T-helper 1 cell treated with Interleukin-12 subunit alpha and Interleukin-12 subunit beta and Interleukin-4 antibody, amounts not matched to agents 30 μg/mL and 1 μg/mL, for 36 hours (primary cell): ENCODE measurements at regions not wholly inside any gene's neighbourhood (a gene's known extent, or its start where the extent isn't known, plus 50 kb on each side); places are given as distances from the start of the nearest gene placed in this dataset.

Experiments
- H3K27ac Mint-ChIP-seq: one replicate; pipeline ENCODE4 v1.8.0; 2021; ENCODE audit warnings: mild to moderate bottlenecking, mixed read lengths
- H3K27me3 Mint-ChIP-seq: one replicate; pipeline ENCODE4 v1.8.0; 2021; ENCODE audit warnings: low read depth, mixed read lengths
- H3K36me3 Mint-ChIP-seq: one replicate; pipeline ENCODE4 v1.8.0; 2021; ENCODE audit warnings: low read depth, mixed read lengths
- H3K4me1 Mint-ChIP-seq: one replicate; pipeline ENCODE4 v1.8.0; 2021; ENCODE audit warnings: low read depth, mixed read lengths
- H3K4me3 Mint-ChIP-seq: one replicate; pipeline ENCODE4 v1.8.0; 2021; ENCODE audit warnings: mild to moderate bottlenecking, moderate library complexity, mixed read lengths
- H3K9me3 Mint-ChIP-seq: one replicate; pipeline ENCODE4 v1.8.0; 2021; ENCODE audit warnings: mixed read lengths

- no peak overlapping the region for H3K4me3 Mint-ChIP-seq
- H3K9me3 Mint-ChIP-seq = peaks cover 5% of the 10 kb centered on the region
- H3K27me3 Mint-ChIP-seq = no peaks in the 10 kb centered on the region
- H3K36me3 Mint-ChIP-seq = peaks cover 9% of the 10 kb centered on the region
- peaks cover 8% of the 10 kb centered on the region for H3K4me1 Mint-ChIP-seq
- no peak overlapping the region for H3K27ac Mint-ChIP-seq
These were observed 411.7 kb downstream of the UTRN start for GRCh38 chr6:144696610-144697368.

GRCh38 chr6:144697369-144697760 is 412.2 kb downstream of the UTRN start:
- Mint-ChIP-seq H3K4me3 (no peak overlapping the region), H3K27me3 (no peaks in the 10 kb centered on the region), H3K36me3 (peaks cover 6% of the 10 kb centered on the region), H3K4me1 (peaks cover 8% of the 10 kb centered on the region), H3K27ac (peak overlapping the region; percentile 41), H3K9me3 (no peaks in the 10 kb centered on the region)

- Mint-ChIP-seq H3K4me1 (peaks cover 8% of the 10 kb centered on the region), H3K9me3 (no peaks in the 10 kb centered on the region), H3K36me3 (peaks cover 6% of the 10 kb centered on the region), H3K27ac (no peak overlapping the region), H3K27me3 (no peaks in the 10 kb centered on the region), H3K4me3 (no peak overlapping the region)
These were observed 412.7 kb downstream of the UTRN start for GRCh38 chr6:144697801-144698200.

- Mint-ChIP-seq H3K4me1 (no peaks in the 10 kb centered on the region), H3K27me3 (no peaks in the 10 kb centered on the region), H3K9me3 (no peaks in the 10 kb centered on the region), H3K27ac (no peak overlapping the region), H3K36me3 (peaks cover 9% of the 10 kb centered on the region), H3K4me3 (no peak overlapping the region)
These were observed 417.6 kb downstream of the UTRN start for GRCh38 chr6:144702781-144703180.

- Mint-ChIP-seq H3K27me3 (no peaks in the 10 kb centered on the region), H3K9me3 (no peaks in the 10 kb centered on the region), H3K4me1 (no peaks in the 10 kb centered on the region), H3K4me3 (no peak overlapping the region), H3K36me3 (peaks cover 12% of the 10 kb centered on the region), H3K27ac (no peak overlapping the region)
These were observed 425.1 kb downstream of the UTRN start for GRCh38 chr6:144710207-144710606.

- no peak overlapping the region for H3K27ac Mint-ChIP-seq
- H3K36me3 Mint-ChIP-seq = peaks cover 13% of the 10 kb centered on the region
- no peaks in the 10 kb centered on the region for H3K27me3 Mint-ChIP-seq
- H3K9me3 Mint-ChIP-seq = no peaks in the 10 kb centered on the region
- peaks cover 3% of the 10 kb centered on the region for H3K4me1 Mint-ChIP-seq
- no peak overlapping the region for H3K4me3 Mint-ChIP-seq
These were observed 426.5 kb downstream of the UTRN start for GRCh38 chr6:144711661-144712060.

GRCh38 chr6:144712541-144712940 is 427.4 kb downstream of the UTRN start:
- Mint-ChIP-seq H3K4me1 (peaks cover 3% of the 10 kb centered on the region), H3K27me3 (no peaks in the 10 kb centered on the region), H3K9me3 (no peaks in the 10 kb centered on the region), H3K36me3 (peaks cover 11% of the 10 kb centered on the region), H3K4me3 (no peak overlapping the region), H3K27ac (no peak overlapping the region)

- no peaks in the 10 kb centered on the region for H3K9me3 Mint-ChIP-seq
- H3K4me1 Mint-ChIP-seq = peaks cover 3% of the 10 kb centered on the region
- no peak overlapping the region for H3K4me3 Mint-ChIP-seq
- no peak overlapping the region for H3K27ac Mint-ChIP-seq
- H3K27me3 Mint-ChIP-seq = no peaks in the 10 kb centered on the region
- H3K36me3 Mint-ChIP-seq = peaks cover 7% of the 10 kb centered on the region
These were observed 429.0 kb downstream of the UTRN start for GRCh38 chr6:144714021-144714712.

GRCh38 chr6:144715344-144715743 is 430.2 kb downstream of the UTRN start:
- Mint-ChIP-seq H3K9me3 (no peaks in the 10 kb centered on the region), H3K36me3 (peaks cover 7% of the 10 kb centered on the region), H3K27me3 (no peaks in the 10 kb centered on the region), H3K4me1 (peaks cover 4% of the 10 kb centered on the region), H3K27ac (no peak overlapping the region), H3K4me3 (no peak overlapping the region)

- no peaks in the 10 kb centered on the region for H3K27me3 Mint-ChIP-seq
- no peak overlapping the region for H3K4me3 Mint-ChIP-seq
- H3K4me1 Mint-ChIP-seq = peaks cover 8% of the 10 kb centered on the region
- peaks cover 8% of the 10 kb centered on the region for H3K36me3 Mint-ChIP-seq
- no peak overlapping the region for H3K27ac Mint-ChIP-seq
- no peaks in the 10 kb centered on the region for H3K9me3 Mint-ChIP-seq
These were observed 433.3 kb downstream of the UTRN start for GRCh38 chr6:144718431-144718830.

- peaks cover 7% of the 10 kb centered on the region for H3K4me1 Mint-ChIP-seq
- no peak overlapping the region for H3K4me3 Mint-ChIP-seq
- peaks cover 11% of the 10 kb centered on the region for H3K36me3 Mint-ChIP-seq
- H3K27ac Mint-ChIP-seq = no peak overlapping the region
- H3K27me3 Mint-ChIP-seq = no peaks in the 10 kb centered on the region
- no peaks in the 10 kb centered on the region for H3K9me3 Mint-ChIP-seq
These were observed 436.1 kb downstream of the UTRN start for GRCh38 chr6:144721232-144721631.

GRCh38 chr6:144722154-144722737 is 437.1 kb downstream of the UTRN start:
- H3K4me1 Mint-ChIP-seq = peaks cover 8% of the 10 kb centered on the region
- no peak overlapping the region for H3K27ac Mint-ChIP-seq
- peaks cover 11% of the 10 kb centered on the region for H3K36me3 Mint-ChIP-seq

GRCh38 chr6:144722925-144723324 is 437.8 kb downstream of the UTRN start:
- Mint-ChIP-seq H3K4me3 (no peak overlapping the region), H3K36me3 (peaks cover 11% of the 10 kb centered on the region), H3K27me3 (no peaks in the 10 kb centered on the region), H3K27ac (no peak overlapping the region), H3K9me3 (no peaks in the 10 kb centered on the region), H3K4me1 (peaks cover 8% of the 10 kb centered on the region)

More at GRCh38 chr6:144722154-144722737, 437.1 kb downstream of the UTRN start:
- Mint-ChIP-seq H3K4me3 (no peak overlapping the region), H3K9me3 (no peaks in the 10 kb centered on the region), H3K27me3 (no peaks in the 10 kb centered on the region)

GRCh38 chr6:144723431-144723830 is 438.3 kb downstream of the UTRN start:
- H3K9me3 Mint-ChIP-seq = no peaks in the 10 kb centered on the region
- no peak overlapping the region for H3K27ac Mint-ChIP-seq
- peaks cover 11% of the 10 kb centered on the region for H3K36me3 Mint-ChIP-seq
- no peaks in the 10 kb centered on the region for H3K27me3 Mint-ChIP-seq
- H3K4me3 Mint-ChIP-seq = no peak overlapping the region
- peaks cover 8% of the 10 kb centered on the region for H3K4me1 Mint-ChIP-seq

GRCh38 chr6:144724818-144725217 is 439.7 kb downstream of the UTRN start:
- Mint-ChIP-seq H3K9me3 (no peaks in the 10 kb centered on the region), H3K36me3 (peaks cover 13% of the 10 kb centered on the region), H3K27me3 (no peaks in the 10 kb centered on the region), H3K27ac (no peak overlapping the region), H3K4me1 (peaks cover 16% of the 10 kb centered on the region), H3K4me3 (no peak overlapping the region)
